HG03108 (cell line): ENCODE measurements at regions not wholly inside any gene's neighbourhood (a gene's known extent, or its start where the extent isn't known, plus 50 kb on each side); places are given as distances from the start of the nearest gene placed in this dataset.
A peak's percentile ranks its signal among the peaks of the same experiment; 100 is the strongest.

Experiments
- ATAC-seq: cut with Tn5 transposase; IDR thresholded peaks from one replicate; pipeline ENCODE4 v1.9.1; 2021; ENCODE audit warnings: moderate library complexity; ENCODE audit not compliant: unreplicated experiment

- no peak for ATAC-seq
Observed at GRCh38 chr6:3997177-3997770, 81.7 kb downstream of the FAM217A start.

- ATAC-seq: no peak
Observed at GRCh38 chr6:3999800-4000661, 78.9 kb downstream of the FAM217A start.

- no peak for ATAC-seq
Observed at GRCh38 chr6:4004249-4004648, 74.7 kb downstream of the FAM217A start.

GRCh38 chr6:4008324-4009047 is 70.5 kb downstream of the FAM217A start:
- ATAC-seq: no peak

GRCh38 chr6:4009486-4009885 is 69.5 kb downstream of the FAM217A start:
- no peak for ATAC-seq

GRCh38 chr6:4010048-4010447 is 68.9 kb downstream of the FAM217A start:
- no peak for ATAC-seq

- ATAC-seq: no peak
Observed at GRCh38 chr6:4010689-4011090, 68.2 kb downstream of the FAM217A start.

- no peak for ATAC-seq
Observed at GRCh38 chr6:4012826-4013225, 66.1 kb downstream of the FAM217A start.

- ATAC-seq: no peak
Observed at GRCh38 chr6:4017058-4017739, 61.7 kb downstream of the FAM217A start.

GRCh38 chr6:4017834-4018170 is 61.1 kb downstream of the FAM217A start:
- no peak for ATAC-seq

- ATAC-seq: peak; percentile 65
Observed at GRCh38 chr6:4018171-4018923, 60.6 kb downstream of the FAM217A start.
